ENCODE measurements at regions not wholly inside any gene's neighbourhood (a gene's known extent, or its start where the extent isn't known, plus 50 kb on each side); places are given as distances from the start of the nearest gene placed in this dataset.
"Not testable (repeated sequence)": the region's sequence is repeated elsewhere in the genome, so short reads cannot be mapped to it uniquely, and the experiment has no call there.

- Histone ChIP-seq H4K20me1 (ENCODE audit: control insufficient read depth, extremely low read depth, insufficient read depth, low read length) (no peaks in the 10 kb centered on the region), H3K9me1 (ENCODE audit: control insufficient read depth, extremely low read depth, insufficient read depth, low read length) (no peaks in the 10 kb centered on the region), H3K36me3 (ENCODE audit: control insufficient read depth in 2 of 2, extremely low read depth in 1 of 2, insufficient read depth in 2 of 2, low read length in 2 of 2) (no peaks in the 10 kb centered on the region), H2AFZ (ENCODE audit: control insufficient read depth, low read length) (no peak overlapping the region), H3K4me3 (ENCODE audit: control insufficient read depth in 2 of 3, extremely low read depth in 1 of 3, insufficient read depth in 2 of 3, low read depth in 1 of 3, low read length in 3 of 3) (no peak overlapping the region), H3K79me2 (ENCODE audit: control insufficient read depth, insufficient read depth, low read length) (no peaks in the 10 kb centered on the region), H3K27me3 (ENCODE audit: control insufficient read depth, extremely low read depth, insufficient read depth, low read length) (peaks cover 7% of the 10 kb centered on the region), H3K9me3 (ENCODE audit: control insufficient read depth, low read depth, low read length) (no peaks in the 10 kb centered on the region), H3K4me2 (ENCODE audit: control insufficient read depth, extremely low read depth, insufficient read depth, low read depth, low read length) (no peak overlapping the region), H3K4me1 (ENCODE audit: control insufficient read depth, extremely low read depth, insufficient read depth, low read length) (no peaks in the 10 kb centered on the region), H3K9ac (ENCODE audit: control insufficient read depth, extremely low read depth, insufficient read depth, low read length) (no peak overlapping the region), H3K27ac (ENCODE audit: control insufficient read depth, insufficient read depth, low read length) (no peak overlapping the region)
- no peak for DNase-seq (ENCODE audit: low read depth, low spot score)
- no peak for TF ChIP-seq CTCF (optimal IDR thresholded peaks at IDR 0.05 in 1 of 3, IDR thresholded peaks at IDR 0.05 in 1 of 3, conservative IDR thresholded peaks at IDR 0.05 in 1 of 3; ENCODE audit: extremely low read depth in 1 of 3, insufficient read depth in 2 of 3, low read length in 3 of 3)
- TF ChIP-seq EZH2 (IDR thresholded peaks at IDR 0.05; ENCODE audit: low read length): no peak
- dilution Hi-C loops (cut with MboI; ENCODE audit: extremely low pct_ligation_motif_present, low sequenced_read_pairs): no loop called here
- no peak for FAIRE-seq
Observed at GRCh38 chr1:213418268-213419071, 367.4 kb downstream of the RPS6KC1 start.

- no peaks in the 10 kb centered on the region for H3K4me1 ChIP-seq (ENCODE audit: control insufficient read depth, extremely low read depth, insufficient read depth, low read length)
- dilution Hi-C loops (cut with MboI; ENCODE audit: extremely low pct_ligation_motif_present, low sequenced_read_pairs): no loop called here
- TF ChIP-seq EZH2 (IDR thresholded peaks at IDR 0.05; ENCODE audit: low read length) (no peak), CTCF (optimal IDR thresholded peaks at IDR 0.05 in 1 of 3, IDR thresholded peaks at IDR 0.05 in 1 of 3, conservative IDR thresholded peaks at IDR 0.05 in 1 of 3; ENCODE audit: extremely low read depth in 1 of 3, insufficient read depth in 2 of 3, low read length in 3 of 3) (no peak)
- no peaks in the 10 kb centered on the region for H4K20me1 ChIP-seq (ENCODE audit: control insufficient read depth, extremely low read depth, insufficient read depth, low read length)
- H3K4me2 ChIP-seq (ENCODE audit: control insufficient read depth, extremely low read depth, insufficient read depth, low read depth, low read length): no peak overlapping the region
- DNase-seq (ENCODE audit: low read depth, low spot score) (no peak), FAIRE-seq (no peak)
- peaks cover 4% of the 10 kb centered on the region for H3K27me3 ChIP-seq (ENCODE audit: control insufficient read depth, extremely low read depth, insufficient read depth, low read length)
- no peak overlapping the region for H3K27ac ChIP-seq (ENCODE audit: control insufficient read depth, insufficient read depth, low read length)
- no peak overlapping the region for H3K9ac ChIP-seq (ENCODE audit: control insufficient read depth, extremely low read depth, insufficient read depth, low read length)
- H3K9me3 ChIP-seq (ENCODE audit: control insufficient read depth, low read depth, low read length): no peaks in the 10 kb centered on the region
- H2AFZ ChIP-seq (ENCODE audit: control insufficient read depth, low read length): no peak overlapping the region
- H3K9me1 ChIP-seq (ENCODE audit: control insufficient read depth, extremely low read depth, insufficient read depth, low read length): no peaks in the 10 kb centered on the region
- no peaks in the 10 kb centered on the region for H3K36me3 ChIP-seq (ENCODE audit: control insufficient read depth in 2 of 2, extremely low read depth in 1 of 2, insufficient read depth in 2 of 2, low read length in 2 of 2)
- H3K4me3 ChIP-seq (ENCODE audit: control insufficient read depth in 2 of 3, extremely low read depth in 1 of 3, insufficient read depth in 2 of 3, low read depth in 1 of 3, low read length in 3 of 3): no peak overlapping the region
- H3K79me2 ChIP-seq (ENCODE audit: control insufficient read depth, insufficient read depth, low read length): no peaks in the 10 kb centered on the region
Observed at GRCh38 chr1:213419401-213420030, 368.5 kb downstream of the RPS6KC1 start.

GRCh38 chr1:213421178-213421577, 370.1 kb downstream of the RPS6KC1 start:
- H3K9me3 ChIP-seq (ENCODE audit: control insufficient read depth, low read depth, low read length); H3K36me3 ChIP-seq (ENCODE audit: control insufficient read depth in 2 of 2, extremely low read depth in 1 of 2, insufficient read depth in 2 of 2, low read length in 2 of 2); H3K9ac ChIP-seq (ENCODE audit: control insufficient read depth, extremely low read depth, insufficient read depth, low read length); H3K27me3 ChIP-seq (ENCODE audit: control insufficient read depth, extremely low read depth, insufficient read depth, low read length); H4K20me1 ChIP-seq (ENCODE audit: control insufficient read depth, extremely low read depth, insufficient read depth, low read length); DNase-seq (ENCODE audit: low read depth, low spot score); H3K79me2 ChIP-seq (ENCODE audit: control insufficient read depth, insufficient read depth, low read length); H3K27ac ChIP-seq (ENCODE audit: control insufficient read depth, insufficient read depth, low read length); H3K4me2 ChIP-seq (ENCODE audit: control insufficient read depth, extremely low read depth, insufficient read depth, low read depth, low read length); H2AFZ ChIP-seq (ENCODE audit: control insufficient read depth, low read length); dilution Hi-C loops (cut with MboI; ENCODE audit: extremely low pct_ligation_motif_present, low sequenced_read_pairs); FAIRE-seq; H3K9me1 ChIP-seq (ENCODE audit: control insufficient read depth, extremely low read depth, insufficient read depth, low read length); H3K4me1 ChIP-seq (ENCODE audit: control insufficient read depth, extremely low read depth, insufficient read depth, low read length); H3K4me3 ChIP-seq (ENCODE audit: control insufficient read depth in 2 of 3, extremely low read depth in 1 of 3, insufficient read depth in 2 of 3, low read depth in 1 of 3, low read length in 3 of 3): not testable (repeated sequence)
